K562 (cell line): ENCODE measurements at regions not wholly inside any gene's neighbourhood (a gene's known extent, or its start where the extent isn't known, plus 50 kb on each side); places are given as distances from the start of the nearest gene placed in this dataset.

ENCODE experiments used
- ATAC-seq: fragments of 200-7000 bp; cut with Tn5 transposase; 3 replicates; pipeline ENCODE4 v1.9.1; 2020; ENCODE audit warnings: moderate library complexity
- BruUV-seq: library from RNA; stranded (reverse); fragments of 400-500 nt; replicated peaks from 2 replicates; lab custom pipeline; 2021; lab: Mats Ljungman, UMichigan
- CTCF ChIA-PET: fragments of 300-600 bp; formaldehyde crosslinking; extraction: SDS; loops from one replicate; lab custom pipeline; 2021; ENCODE audit warnings: low intra/inter-chr PET ratio; lab: Yijun Ruan, JAX
- POLR2A ChIA-PET: fragments of 300-600, 350-650 bp; sonication (Branson Sonifier 250); formaldehyde crosslinking; extraction: SDS; loops from one replicate; lab custom pipeline; 2021; ENCODE audit warnings: antibody characterized with exemption, inconsistent platforms; lab: Yijun Ruan, JAX
- DNase-seq, 4 experiments: peaks; one replicate each; pipeline versions ENCODE4 v3.0.0 to v3.0.0-alpha.2; 2011 to 2018; ENCODE audit warnings: low spot score in 3 of 4, mixed read lengths in 3 of 4; ENCODE audit errors: extremely low read depth in 1 of 4
- FAIRE-seq: peaks from 2 replicates; lab custom pipeline; 2011; peaks lifted over from hg19 to GRCh38; lab: Jason Lieb, UNC
- H2AFZ ChIP-seq: 2 replicates; pipeline ENCODE4 v1.6.0; 2011; ENCODE audit warnings: low read depth, low read length, control low read depth, inconsistent platforms
- H3K27ac ChIP-seq: fragments of 200-600 bp; 3 replicates; pipeline ENCODE4 v1.8.0; 2011; ENCODE audit warnings: low read depth, mild to moderate bottlenecking, control low read depth, inconsistent platforms, low read length, moderate library complexity, mixed read lengths; ENCODE audit errors: extremely low read depth
- H3K27me3 ChIP-seq, 2 experiments: fragments of 300-600 bp in 1 of 2; 2 replicates in 1 of 2; 3 replicates in 1 of 2; pipeline versions ENCODE4 v1.6.0 to v1.8.0; 2011; ENCODE audit warnings: inconsistent platforms in 2 of 2, low read length in 2 of 2, mild to moderate bottlenecking in 1 of 2, mixed read lengths in 1 of 2, moderate library complexity in 1 of 2; ENCODE audit not compliant: control insufficient read depth in 2 of 2, insufficient read depth in 2 of 2
- H3K36me3 ChIP-seq: fragments of 300-600 bp; 3 replicates; pipeline ENCODE4 v1.8.0; 2011; ENCODE audit warnings: mild to moderate bottlenecking, low read length, inconsistent platforms; ENCODE audit not compliant: control insufficient read depth, insufficient read depth
- H3K4me1 ChIP-seq, 2 experiments: fragments of 200-600 bp in 1 of 2; replicated peaks in 1 of 2; 2 replicates in 1 of 2; 3 replicates in 1 of 2; pipeline versions ENCODE4 v1.5.1 to v1.8.0; 2011; ENCODE audit warnings: inconsistent platforms in 2 of 2, low read length in 2 of 2, mild to moderate bottlenecking in 1 of 2, mixed read lengths in 1 of 2, moderate library complexity in 1 of 2; ENCODE audit not compliant: control insufficient read depth in 2 of 2, insufficient read depth in 2 of 2
- H3K4me2 ChIP-seq: 2 replicates; pipeline ENCODE4 v1.6.1; 2011; ENCODE audit warnings: low read length, control low read depth, inconsistent platforms, mixed read lengths; ENCODE audit not compliant: insufficient read depth
- H3K4me3 ChIP-seq: fragments of 200-600 bp; sonication (generic), shearing (Covaris generic); 2 replicates; pipeline ENCODE4 v1.5.1; 2016; ENCODE audit warnings: control low read depth, inconsistent platforms
- H3K79me2 ChIP-seq: fragments of 200-600 bp; 3 replicates; pipeline ENCODE4 v1.8.0; 2011; ENCODE audit warnings: low read length, inconsistent platforms; ENCODE audit not compliant: control insufficient read depth, insufficient read depth
- H3K9ac ChIP-seq, 2 experiments: 2 replicates each; pipeline versions ENCODE4 v1.6.0 to v1.6.1; 2011; ENCODE audit warnings: low read depth in 2 of 2, low read length in 2 of 2, control low read depth in 1 of 2, inconsistent platforms in 1 of 2, mild to moderate bottlenecking in 1 of 2, mixed read lengths in 1 of 2; ENCODE audit not compliant: insufficient read depth in 1 of 2
- H3K9me1 ChIP-seq: one replicate; pipeline ENCODE4 v1.6.0; 2011; ENCODE audit warnings: inconsistent platforms, mild to moderate bottlenecking, low read length, moderate library complexity; ENCODE audit not compliant: control insufficient read depth, insufficient read depth
- H3K9me3 ChIP-seq: replicated peaks from 2 replicates; pipeline ENCODE4 v1.5.1; 2011; ENCODE audit warnings: low read depth, low read length, inconsistent platforms; ENCODE audit not compliant: control insufficient read depth, insufficient read depth
- H4K20me1 ChIP-seq: replicated peaks from 2 replicates; pipeline ENCODE4 v1.6.1; 2011; ENCODE audit warnings: low read length, inconsistent platforms, mixed read lengths; ENCODE audit not compliant: control insufficient read depth, insufficient read depth
- ELF2 ChIP-seq: fragments of 250-450 bp; sonication (Bioruptor Pico); IDR thresholded peaks from 2 replicates; pipeline ENCODE4 v1.5.0; 2021; ENCODE audit warnings: mild to moderate bottlenecking
- HLTF ChIP-seq: fragments of 450-650 bp; IDR thresholded peaks from 2 replicates; pipeline ENCODE4 v1.6.1; 2016
- RBM25 ChIP-seq: fragments of 200-400 bp; formaldehyde crosslinking; IDR thresholded peaks from 2 replicates; pipeline ENCODE4 v1.6.1; 2018; ENCODE audit warnings: low read length, low read depth, moderate library complexity; ENCODE audit not compliant: severe bottlenecking
- ZBTB9 ChIP-seq: fragments of 450-650 bp; formaldehyde crosslinking; IDR thresholded peaks from 2 replicates; pipeline ENCODE4 v1.4.0; 2020; ENCODE audit warnings: mild to moderate bottlenecking, moderate library complexity
- ZC3H11A ChIP-seq: IDR thresholded peaks from 2 replicates; pipeline ENCODE4 v1.6.1; 2012; ENCODE audit warnings: low read depth, low read length, improper control_type of control experiment
- ZFP1 ChIP-seq: fragments of 450-650 bp; formaldehyde crosslinking; IDR thresholded peaks from 2 replicates; pipeline ENCODE4 v1.4.0; 2020; ENCODE audit warnings: mild to moderate bottlenecking, mixed read lengths
- WGBS: fragments of 100-300 bp; shearing (Covaris generic); methylation state at CpG from one replicate; pipeline ENCODE4 v1.1.6; 2016; ENCODE audit warnings: low coverage, mixed read lengths; ENCODE audit not compliant: insufficient coverage; ENCODE audit errors: missing lambda C conversion rate; 5-methylcytosine and 5-hydroxymethylcytosine counted together
- in situ Hi-C: fragments of 300-500 bp; cut with MboI; formaldehyde crosslinking; loops from 4 replicates; pipeline ENCODE4 v1.15.0; 2018; ENCODE audit warnings: inconsistent platforms, mixed read lengths
- intact Hi-C: fragments of 100-400 bp; cut with micrococcal nuclease; formaldehyde crosslinking; loops from 2 replicates; pipeline ENCODE4 v1.14.2; 2022
- TF ChIP-seq, protein P1 (sequence below), 2 experiments: fragments of 450-650 bp in 1 of 2; IDR thresholded peaks; 2 replicates each; pipeline ENCODE4 v1.6.1; 2011 to 2017; ENCODE audit warnings: low read depth in 2 of 2, antibody characterized with exemption in 1 of 2, borderline replicate concordance in 1 of 2, low read length in 1 of 2, mild to moderate bottlenecking in 1 of 2, mixed read lengths in 1 of 2; ENCODE audit not compliant: control insufficient read depth in 1 of 2

- peaks cover 6 to 19% of the 10 kb centered on the region in 2 experiments; a peak in 3 of 5 replicates for H3K27me3 ChIP-seq
- H3K9me1 ChIP-seq: no peaks in the 10 kb centered on the region
- DNase-seq: no peak
- H3K9ac ChIP-seq: no peak overlapping the region
- no peak overlapping the region for H2AFZ ChIP-seq
- H3K79me2 ChIP-seq: no peaks in the 10 kb centered on the region
- H3K36me3 ChIP-seq: no peaks in the 10 kb centered on the region
- POLR2A ChIA-PET: interaction anchor here (0.8 kb wide), 1 partner anchor 13 kb away, joined by 3 read pairs; no protein-coding TSS in a partner anchor
- BruUV-seq: no TSS peak
- no peak for TF ChIP-seq ZFP1 (CRISPR knock-in tag)
- TF ChIP-seq RBM25: peak; percentile 35
- FAIRE-seq: no peak
- in situ Hi-C loops (loop anchor here (25.0 kb wide), 1 partner anchor 741 kb away; no protein-coding TSS in a partner anchor), intact Hi-C loops (no loop called here)
- H3K4me3 ChIP-seq: no peak overlapping the region
- CTCF ChIA-PET: no interaction called here
- no peak overlapping the region for H3K4me2 ChIP-seq
- WGBS: 9% methylated on average over 2 of the region's 2 CpGs
- H3K9me3 ChIP-seq: no peaks in the 10 kb centered on the region
- H3K4me1 ChIP-seq: no peaks in the 10 kb centered on the region
- no peaks in the 10 kb centered on the region for H4K20me1 ChIP-seq
- H3K27ac ChIP-seq: no peak overlapping the region
- ATAC-seq: no peak
Observed at GRCh38 chr1:14120895-14121294, 420.9 kb downstream of the PRDM2 start.

GRCh38 chr1:14128096-14128495, 428.1 kb downstream of the PRDM2 start:
- no peak overlapping the region for H3K4me3 ChIP-seq
- H3K9me1 ChIP-seq: no peaks in the 10 kb centered on the region
- intact Hi-C loops (no loop called here), in situ Hi-C loops (no loop called here)
- CTCF ChIA-PET: no interaction called here
- H3K27me3 ChIP-seq: peaks cover 6 to 19% of the 10 kb centered on the region in 2 experiments; a peak in 3 of 5 replicates
- ATAC-seq (no peak), DNase-seq (no peak), FAIRE-seq (no peak)
- no peak overlapping the region for H3K27ac ChIP-seq
- BruUV-seq: no TSS peak
- H2AFZ ChIP-seq: no peak overlapping the region
- H3K4me1 ChIP-seq: no peaks in the 10 kb centered on the region
- WGBS: 0% methylated on average over 1 of the region's 1 CpG
- no peaks in the 10 kb centered on the region for H3K79me2 ChIP-seq
- no peak overlapping the region for H3K9ac ChIP-seq
- H3K4me2 ChIP-seq: no peak overlapping the region
- no peaks in the 10 kb centered on the region for H3K9me3 ChIP-seq
- H4K20me1 ChIP-seq: no peaks in the 10 kb centered on the region
- no peaks in the 10 kb centered on the region for H3K36me3 ChIP-seq
- POLR2A ChIA-PET: interaction anchor here (0.6 kb wide), 1 partner anchor 812 kb away, joined by 3 read pairs; no protein-coding TSS in a partner anchor
- TF ChIP-seq ELF2 (CRISPR knock-in tag): no peak
- no peak for TF ChIP-seq HLTF
- TF ChIP-seq ZBTB9: no peak
- TF ChIP-seq ZC3H11A: no peak
- TF ChIP-seq, protein P1, sequence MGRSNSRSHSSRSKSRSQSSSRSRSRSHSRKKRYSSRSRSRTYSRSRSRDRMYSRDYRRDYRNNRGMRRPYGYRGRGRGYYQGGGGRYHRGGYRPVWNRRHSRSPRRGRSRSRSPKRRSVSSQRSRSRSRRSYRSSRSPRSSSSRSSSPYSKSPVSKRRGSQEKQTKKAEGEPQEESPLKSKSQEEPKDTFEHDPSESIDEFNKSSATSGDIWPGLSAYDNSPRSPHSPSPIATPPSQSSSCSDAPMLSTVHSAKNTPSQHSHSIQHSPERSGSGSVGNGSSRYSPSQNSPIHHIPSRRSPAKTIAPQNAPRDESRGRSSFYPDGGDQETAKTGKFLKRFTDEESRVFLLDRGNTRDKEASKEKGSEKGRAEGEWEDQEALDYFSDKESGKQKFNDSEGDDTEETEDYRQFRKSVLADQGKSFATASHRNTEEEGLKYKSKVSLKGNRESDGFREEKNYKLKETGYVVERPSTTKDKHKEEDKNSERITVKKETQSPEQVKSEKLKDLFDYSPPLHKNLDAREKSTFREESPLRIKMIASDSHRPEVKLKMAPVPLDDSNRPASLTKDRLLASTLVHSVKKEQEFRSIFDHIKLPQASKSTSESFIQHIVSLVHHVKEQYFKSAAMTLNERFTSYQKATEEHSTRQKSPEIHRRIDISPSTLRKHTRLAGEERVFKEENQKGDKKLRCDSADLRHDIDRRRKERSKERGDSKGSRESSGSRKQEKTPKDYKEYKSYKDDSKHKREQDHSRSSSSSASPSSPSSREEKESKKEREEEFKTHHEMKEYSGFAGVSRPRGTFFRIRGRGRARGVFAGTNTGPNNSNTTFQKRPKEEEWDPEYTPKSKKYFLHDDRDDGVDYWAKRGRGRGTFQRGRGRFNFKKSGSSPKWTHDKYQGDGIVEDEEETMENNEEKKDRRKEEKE (IDR thresholded peaks at IDR 0.05; ENCODE audit: borderline replicate concordance in 1 of 2, control insufficient read depth in 1 of 2, low read depth in 2 of 2, low read length in 1 of 2): no peak
